CD14-positive monocyte (primary cell): ENCODE measurements at regions not wholly inside any gene's neighbourhood (a gene's known extent, or its start where the extent isn't known, plus 50 kb on each side); places are given as distances from the start of the nearest gene placed in this dataset.

ENCODE experiments used
- DNase-seq, 3 donors: peaks; one replicate each; pipeline ENCODE4 v3.0.0-alpha.2; 2011 to 2022
- H2AFZ ChIP-seq: 2 replicates; pipeline ENCODE4 v1.6.0; 2012; ENCODE audit warnings: mild to moderate bottlenecking, low read depth, low read length, inconsistent platforms; ENCODE audit not compliant: insufficient read depth, poor library complexity, severe bottlenecking
- H3K27ac ChIP-seq, 2 donors: 1 replicate in 1 of 2; 2 replicates in 1 of 2; pipeline ENCODE4 v1.5.1; 2012 to 2013; ENCODE audit warnings: low read length in 2 of 2, control low read depth in 1 of 2, inconsistent platforms in 1 of 2, low read depth in 1 of 2, mild to moderate bottlenecking in 1 of 2
- H3K27me3 ChIP-seq, 2 donors: one replicate each; pipeline versions ENCODE4 v1.6.0 to v1.6.1; 2011 to 2013; ENCODE audit warnings: low read length in 2 of 2; ENCODE audit not compliant: control insufficient read depth in 2 of 2, insufficient read depth in 2 of 2
- H3K36me3 ChIP-seq, 2 donors: replicated peaks in 1 of 2; 1 replicate in 1 of 2; 2 replicates in 1 of 2; pipeline versions ENCODE4 v1.5.1 to v1.6.1; 2012 to 2013; ENCODE audit warnings: low read length in 2 of 2, control low read depth in 1 of 2, inconsistent platforms in 1 of 2, mild to moderate bottlenecking in 1 of 2; ENCODE audit not compliant: insufficient read depth in 2 of 2, control insufficient read depth in 1 of 2
- H3K4me1 ChIP-seq, 2 donors: 1 replicate in 1 of 2; 2 replicates in 1 of 2; pipeline versions ENCODE4 v1.5.1 to v1.6.1; 2012 to 2013; ENCODE audit warnings: low read length in 2 of 2, control low read depth in 1 of 2, inconsistent platforms in 1 of 2, mild to moderate bottlenecking in 1 of 2, moderate library complexity in 1 of 2; ENCODE audit not compliant: insufficient read depth in 2 of 2, control insufficient read depth in 1 of 2
- H3K4me2 ChIP-seq: replicated peaks from 2 replicates; pipeline ENCODE3; 2012; ENCODE audit warnings: low read length, moderate library complexity, mild to moderate bottlenecking; ENCODE audit not compliant: poor library complexity, severe bottlenecking; ENCODE audit errors: extremely low read depth
- H3K4me3 ChIP-seq, 3 experiments: fragments of 200-600 bp in 1 of 3; sonication (generic) in 1 of 3; replicated peaks in 1 of 3; 1 replicate in 2 of 3; 2 replicates in 1 of 3; pipeline ENCODE4 v1.5.1; 2011 to 2013; ENCODE audit warnings: low read length in 3 of 3, mild to moderate bottlenecking in 3 of 3, control low read depth in 2 of 3, low read depth in 2 of 3, inconsistent platforms in 1 of 3, moderate library complexity in 1 of 3
- H3K79me2 ChIP-seq: 2 replicates; pipeline ENCODE4 v1.6.0; 2012; ENCODE audit warnings: mild to moderate bottlenecking, control low read depth, inconsistent platforms, low read length, moderate library complexity; ENCODE audit not compliant: insufficient read depth
- H3K9ac ChIP-seq: 2 replicates; pipeline ENCODE4 v1.6.0; 2017; ENCODE audit warnings: low read length, mild to moderate bottlenecking; ENCODE audit not compliant: insufficient read depth, poor library complexity, severe bottlenecking
- H3K9me3 ChIP-seq, 2 donors: replicated peaks in 1 of 2; 1 replicate in 1 of 2; 2 replicates in 1 of 2; pipeline versions ENCODE4 v1.5.1 to v1.6.1; 2012 to 2013; ENCODE audit warnings: low read length in 2 of 2, control low read depth in 1 of 2; ENCODE audit not compliant: control insufficient read depth in 1 of 2, insufficient read depth in 1 of 2
- H4K20me1 ChIP-seq: 2 replicates; pipeline ENCODE4 v1.6.0; 2012; ENCODE audit warnings: mild to moderate bottlenecking, low read length, control low read depth, moderate library complexity; ENCODE audit not compliant: insufficient read depth
- H3K27ac Mint-ChIP-seq, 7 donors: one replicate each; pipeline ENCODE4 v1.8.0; 2020; ENCODE audit warnings: mild to moderate bottlenecking in 7 of 7, mixed read lengths in 7 of 7, moderate library complexity in 6 of 7, inconsistent platforms in 2 of 7
- H3K27me3 Mint-ChIP-seq, 3 donors: one replicate each; pipeline ENCODE4 v1.8.0; 2021 to 2022; ENCODE audit warnings: low read depth in 3 of 3, mild to moderate bottlenecking in 3 of 3, mixed read lengths in 3 of 3, moderate library complexity in 3 of 3, inconsistent platforms in 1 of 3
- H3K36me3 Mint-ChIP-seq, 2 donors: one replicate each; pipeline ENCODE4 v1.8.0; 2020; ENCODE audit warnings: mixed read lengths in 2 of 2, inconsistent platforms in 1 of 2, mild to moderate bottlenecking in 1 of 2
- H3K4me1 Mint-ChIP-seq: one replicate; pipeline ENCODE4 v1.8.0; 2020; ENCODE audit warnings: mild to moderate bottlenecking, mixed read lengths
- H3K4me3 Mint-ChIP-seq, 2 donors: one replicate each; pipeline ENCODE4 v1.8.0; 2020; ENCODE audit warnings: mild to moderate bottlenecking in 2 of 2, mixed read lengths in 2 of 2, moderate library complexity in 1 of 2
- H3K9me3 Mint-ChIP-seq, 7 donors: one replicate each; pipeline ENCODE4 v1.8.0; 2020 to 2022; ENCODE audit warnings: mixed read lengths in 7 of 7, mild to moderate bottlenecking in 6 of 7, moderate library complexity in 6 of 7, inconsistent platforms in 2 of 7
- CTCF ChIP-seq: fragments of 200-600 bp; IDR thresholded peaks from one replicate; pipeline ENCODE4 v1.8.0; 2022; ENCODE audit warnings: antibody characterized with exemption, mild to moderate bottlenecking
- WGBS: methylation state at CpG from one replicate; pipeline ENCODE4 v1.1.5; 2013; ENCODE audit warnings: missing lambda C conversion rate; ENCODE audit not compliant: insufficient coverage; 5-methylcytosine and 5-hydroxymethylcytosine counted together
- intact Hi-C, 2 donors: fragments of 100-400 bp; cut with micrococcal nuclease; formaldehyde crosslinking; loops; one replicate each; pipeline versions ENCODE4 v1.15.0 to v1.15.1; 2023

DNA sequence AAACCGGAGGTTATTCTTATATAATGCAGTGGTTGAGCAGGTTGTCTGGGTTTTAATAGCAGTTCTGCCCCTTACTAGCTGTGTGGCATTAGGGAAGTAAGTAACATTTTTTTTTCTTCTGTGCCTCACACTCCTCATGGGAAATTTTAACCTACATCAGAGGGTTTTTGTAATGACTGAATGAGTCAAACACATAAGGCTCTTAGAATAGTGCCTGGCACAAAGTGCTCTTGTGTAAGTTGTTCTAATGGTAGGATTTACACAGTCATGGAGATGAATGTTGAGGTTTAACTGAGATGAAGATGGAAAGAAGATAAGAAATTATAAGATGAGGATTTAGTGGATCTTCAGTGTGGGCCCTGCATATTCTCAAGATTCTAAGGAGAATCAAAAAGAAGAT lies 68.4 kb upstream of the PHIP start:
- no peak overlapping the region for H3K4me3 Mint-ChIP-seq

GRCh38 chr6:79145301-79145700 lies 67.2 kb upstream of the PHIP start:
- Histone ChIP-seq H3K9ac (no peak overlapping the region), H3K27me3 (no peaks in the 10 kb centered on the region), H3K79me2 (no peaks in the 10 kb centered on the region), H3K9me3 (no peaks in the 10 kb centered on the region), H3K4me1 (no peaks in the 10 kb centered on the region), H3K4me3 (no peak overlapping the region), H4K20me1 (no peaks in the 10 kb centered on the region), H3K36me3 (no peaks in the 10 kb centered on the region), H2AFZ (no peak overlapping the region), H3K27ac (no peak overlapping the region), H3K4me2 (no peak overlapping the region)
- Mint-ChIP-seq H3K36me3 (no peaks in the 10 kb centered on the region), H3K9me3 (peaks cover 0 to 4% (median 0%) of the 10 kb centered on the region in 7 donors), H3K4me1 (no peaks in the 10 kb centered on the region), H3K4me3 (no peak overlapping the region), H3K27me3 (peaks cover 0 to 3% (median 0%) of the 10 kb centered on the region in 3 donors), H3K27ac (no peak overlapping the region)
- intact Hi-C loops = no loop called here
- no peak for DNase-seq
- TF ChIP-seq CTCF = no peak

More for the DNA sequence above, 68.4 kb upstream of the PHIP start:
- H3K4me3 ChIP-seq = no peak overlapping the region
- no peaks in the 10 kb centered on the region for H3K36me3 Mint-ChIP-seq
- H3K27me3 ChIP-seq = no peaks in the 10 kb centered on the region
- H2AFZ ChIP-seq = no peak overlapping the region
- intact Hi-C loops = no loop called here
- H3K4me1 Mint-ChIP-seq = no peaks in the 10 kb centered on the region
- no CpG with 5 or more reads among the region's 1 CpG for WGBS
- no peak for TF ChIP-seq CTCF
- no peak for DNase-seq
- no peaks in the 10 kb centered on the region for H3K4me1 ChIP-seq
- no peak overlapping the region for H3K4me2 ChIP-seq
- H3K9me3 ChIP-seq = no peaks in the 10 kb centered on the region
- no peaks in the 10 kb centered on the region for H3K36me3 ChIP-seq
- no peaks in the 10 kb centered on the region for H3K79me2 ChIP-seq
- H3K9me3 Mint-ChIP-seq = peaks cover 0 to 4% (median 0%) of the 10 kb centered on the region in 7 donors
- H3K27ac ChIP-seq = no peak overlapping the region
- no peaks in the 10 kb centered on the region for H4K20me1 ChIP-seq
- no peak overlapping the region for H3K9ac ChIP-seq
- peaks cover 0 to 3% (median 0%) of the 10 kb centered on the region in 3 donors for H3K27me3 Mint-ChIP-seq
- no peak overlapping the region for H3K27ac Mint-ChIP-seq
